Loucy (cell line): ENCODE measurements at regions not wholly inside any gene's neighbourhood (a gene's known extent, or its start where the extent isn't known, plus 50 kb on each side); places are given as distances from the start of the nearest gene placed in this dataset.

Experiments used
- H2AFZ ChIP-seq: fragments of 200-600 bp; sonication (generic); 2 replicates; pipeline ENCODE4 v1.6.0; 2016; ENCODE audit warnings: antibody characterized with exemption, mild to moderate bottlenecking, low read length, moderate library complexity
- H3F3A ChIP-seq: fragments of 200-600 bp; 2 replicates; pipeline ENCODE4 v1.6.0; 2016; ENCODE audit warnings: antibody characterized with exemption, low read depth, mild to moderate bottlenecking
- H3K27me3 ChIP-seq: fragments of 200-600 bp; sonication (generic); 2 replicates; pipeline ENCODE4 v1.6.1; 2014; ENCODE audit warnings: low read length, mild to moderate bottlenecking; ENCODE audit not compliant: insufficient read depth, poor library complexity, severe bottlenecking
- H3K36me3 ChIP-seq: fragments of 200-600 bp; sonication (generic); 2 replicates; pipeline ENCODE4 v1.6.1; 2016; ENCODE audit warnings: low read length; ENCODE audit not compliant: insufficient read depth
- H3K4me1 ChIP-seq: fragments of 200-600 bp; sonication (generic); 2 replicates; pipeline ENCODE4 v1.5.1; 2014; ENCODE audit warnings: low read length, mild to moderate bottlenecking; ENCODE audit not compliant: insufficient read depth, poor library complexity, severe bottlenecking
- H3K4me2 ChIP-seq: fragments of 200-600 bp; sonication (generic); 2 replicates; pipeline ENCODE4 v1.6.0; 2014; ENCODE audit warnings: antibody characterized with exemption, low read length, low read depth, mild to moderate bottlenecking; ENCODE audit not compliant: poor library complexity, severe bottlenecking
- H3K4me3 ChIP-seq: fragments of 200-600 bp; sonication (generic); 2 replicates; pipeline ENCODE4 v1.5.1; 2014; ENCODE audit warnings: low read length, mild to moderate bottlenecking, mixed read lengths; ENCODE audit not compliant: poor library complexity, severe bottlenecking
- H3K79me2 ChIP-seq: fragments of 200-600 bp; sonication (generic); 2 replicates; pipeline ENCODE4 v1.6.1; 2014; ENCODE audit warnings: low read length; ENCODE audit not compliant: insufficient read depth
- H3K9ac ChIP-seq: fragments of 200-600 bp; sonication (generic); 2 replicates; pipeline ENCODE4 v1.6.0; 2014; ENCODE audit warnings: mild to moderate bottlenecking, low read depth, low read length, moderate library complexity; ENCODE audit not compliant: poor library complexity, severe bottlenecking
- H3K9me2 ChIP-seq: fragments of 200-600 bp; sonication (generic); replicated peaks from 2 replicates; pipeline ENCODE4 v1.6.1; 2016; ENCODE audit warnings: low read depth, low read length, mixed read lengths
- H3K9me3 ChIP-seq: fragments of 200-600 bp; sonication (generic); 2 replicates; pipeline ENCODE4 v1.6.1; 2014; ENCODE audit warnings: mild to moderate bottlenecking, antibody characterized with exemption, low read length, low read depth; ENCODE audit not compliant: insufficient read depth
- H4K20me1 ChIP-seq: fragments of 200-600 bp; sonication (generic); 2 replicates; pipeline ENCODE4 v1.6.0; 2014; ENCODE audit warnings: antibody characterized with exemption, low read length, mild to moderate bottlenecking; ENCODE audit not compliant: insufficient read depth, poor library complexity, severe bottlenecking
- CTCF ChIP-seq: fragments of 200-600 bp; sonication (generic); conservative IDR thresholded peaks from 2 replicates; pipeline ENCODE4 v1.5.1; 2014; ENCODE audit warnings: mild to moderate bottlenecking, antibody characterized with exemption, low read length
- EZH2phosphoT487 ChIP-seq: fragments of 200-600 bp; IDR thresholded peaks from 2 replicates; pipeline ENCODE4 v1.6.1; 2018; ENCODE audit warnings: antibody characterized with exemption, mild to moderate bottlenecking, moderate library complexity, borderline replicate concordance

- Histone ChIP-seq H3K79me2 (no peaks in the 10 kb centered on the region), H4K20me1 (no peaks in the 10 kb centered on the region), H3K36me3 (no peaks in the 10 kb centered on the region), H3K4me3 (no peak overlapping the region), H3K4me2 (no peak overlapping the region), H3K9ac (no peak overlapping the region), H3K9me2 (no peaks in the 10 kb centered on the region), H3K27me3 (no peaks in the 10 kb centered on the region), H3F3A (no peaks in the 10 kb centered on the region), H2AFZ (no peak overlapping the region), H3K4me1 (peaks cover 12% of the 10 kb centered on the region), H3K9me3 (no peaks in the 10 kb centered on the region)
- TF ChIP-seq EZH2phosphoT487 (no peak), CTCF (no peak)
Measured at GRCh38 chr4:155616117-155616516, 50.5 kb upstream of the GUCY1A1 start.

DNA sequence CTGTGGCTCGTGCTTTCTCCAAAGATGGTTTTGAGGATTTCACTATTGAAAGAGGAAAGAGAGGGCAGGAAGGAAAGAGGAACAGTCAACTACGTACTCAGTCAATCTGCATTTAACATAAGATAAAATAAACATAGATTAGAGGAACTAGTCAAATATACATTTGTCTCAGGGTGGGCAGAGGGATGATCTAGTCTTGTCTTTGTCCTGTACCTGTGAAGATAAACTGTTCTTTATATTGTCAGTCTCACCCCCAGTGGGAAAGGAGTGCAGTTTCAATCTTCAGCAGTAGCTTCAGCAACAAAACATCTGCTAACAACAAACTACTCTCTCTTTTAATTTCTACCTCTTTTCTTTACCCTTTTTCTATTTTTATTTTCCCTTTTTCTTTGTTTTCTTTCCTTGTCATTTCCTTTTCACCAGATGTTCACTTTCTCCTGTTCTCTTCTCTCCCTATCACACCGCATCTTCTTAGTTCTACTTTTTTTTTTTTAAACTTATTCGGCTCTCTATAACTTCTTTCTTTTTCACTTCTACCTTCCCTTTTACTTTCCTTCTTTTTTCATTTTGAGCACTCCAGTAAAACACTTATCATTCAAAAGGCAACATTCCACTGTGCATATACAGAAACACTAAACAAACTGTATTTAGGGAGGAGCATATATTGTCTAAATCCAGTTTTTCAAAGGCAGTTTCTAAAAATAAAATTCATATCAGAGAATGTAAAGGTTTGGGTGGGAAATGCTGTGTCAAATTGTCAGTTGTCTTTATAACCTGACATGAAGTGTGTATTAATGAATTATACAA is 51.4 kb upstream of the GUCY1A1 start:
- Histone ChIP-seq H2AFZ (peak overlapping the region; percentile 57; the same call in 1 of the 2 replicates), H4K20me1 (no peaks in the 10 kb centered on the region), H3K9me3 (no peaks in the 10 kb centered on the region), H3K27me3 (no peaks in the 10 kb centered on the region), H3K79me2 (no peaks in the 10 kb centered on the region), H3K4me2 (no peak overlapping the region), H3K9me2 (no peaks in the 10 kb centered on the region), H3K4me1 (peaks cover 12% of the 10 kb centered on the region), H3F3A (no peaks in the 10 kb centered on the region), H3K4me3 (no peak overlapping the region), H3K9ac (no peak overlapping the region), H3K36me3 (no peaks in the 10 kb centered on the region)
- TF ChIP-seq EZH2phosphoT487 (no peak), CTCF (no peak)

GRCh38 chr4:155614111-155614762 is 52.4 kb upstream of the GUCY1A1 start:
- Histone ChIP-seq H3K9me3 (no peaks in the 10 kb centered on the region), H3K79me2 (no peaks in the 10 kb centered on the region), H3K4me2 (no peak overlapping the region), H3K9ac (no peak overlapping the region), H3K9me2 (no peaks in the 10 kb centered on the region), H3F3A (no peaks in the 10 kb centered on the region), H3K27me3 (no peaks in the 10 kb centered on the region), H4K20me1 (no peaks in the 10 kb centered on the region), H3K4me1 (peaks cover 12% of the 10 kb centered on the region), H3K4me3 (no peak overlapping the region), H3K36me3 (no peaks in the 10 kb centered on the region), H2AFZ (no peak overlapping the region)
- no peak for TF ChIP-seq CTCF
- no peak for TF ChIP-seq EZH2phosphoT487
